ENCODE measurements at regions not wholly inside any gene's neighbourhood (a gene's known extent, or its start where the extent isn't known, plus 50 kb on each side); places are given as distances from the start of the nearest gene placed in this dataset.
A peak's percentile ranks its signal among the peaks of the same experiment; 100 is the strongest.

- H3K27me3 Mint-ChIP-seq (ENCODE audit: low read depth): no peaks in the 10 kb centered on the region
- DNase-seq (ENCODE audit: low read depth, low spot score): no peak
- H3K27ac Mint-ChIP-seq (ENCODE audit: unreplicated experiment): no peak overlapping the region
- H3K4me1 Mint-ChIP-seq: peaks cover 5% of the 10 kb centered on the region
- H3K36me3 Mint-ChIP-seq (ENCODE audit: low read depth): no peaks in the 10 kb centered on the region
- H3K4me3 Mint-ChIP-seq: no peak overlapping the region
- TF ChIP-seq CTCF (conservative IDR thresholded peaks at IDR 0.05): no peak
- no peaks in the 10 kb centered on the region for H3K9me3 Mint-ChIP-seq
These were observed 768.0 kb downstream of the STIM2 start for GRCh38 chr4:27628609-27629008.

- Mint-ChIP-seq H3K36me3 (ENCODE audit: low read depth) (no peaks in the 10 kb centered on the region), H3K27me3 (ENCODE audit: low read depth) (no peaks in the 10 kb centered on the region), H3K4me1 (peaks cover 5% of the 10 kb centered on the region), H3K4me3 (no peak overlapping the region), H3K9me3 (no peaks in the 10 kb centered on the region), H3K27ac (ENCODE audit: unreplicated experiment) (peak overlapping the region; percentile 38)
- TF ChIP-seq CTCF (conservative IDR thresholded peaks at IDR 0.05): no peak
- DNase-seq (ENCODE audit: low read depth, low spot score): no peak
These were observed 769.0 kb downstream of the STIM2 start for GRCh38 chr4:27629532-27630225.

- Mint-ChIP-seq H3K27me3 (ENCODE audit: low read depth) (no peaks in the 10 kb centered on the region), H3K36me3 (ENCODE audit: low read depth) (no peaks in the 10 kb centered on the region), H3K9me3 (no peaks in the 10 kb centered on the region), H3K4me1 (no peaks in the 10 kb centered on the region), H3K27ac (ENCODE audit: unreplicated experiment) (no peak overlapping the region), H3K4me3 (no peak overlapping the region)
- TF ChIP-seq CTCF (conservative IDR thresholded peaks at IDR 0.05): no peak
- DNase-seq (ENCODE audit: low read depth, low spot score): no peak
These were observed 775.6 kb downstream of the STIM2 start for GRCh38 chr4:27635936-27636913.

GRCh38 chr4:27638163-27638915 lies 777.7 kb downstream of the STIM2 start:
- Mint-ChIP-seq H3K36me3 (ENCODE audit: low read depth) (no peaks in the 10 kb centered on the region), H3K27ac (ENCODE audit: unreplicated experiment) (no peak overlapping the region), H3K9me3 (no peaks in the 10 kb centered on the region), H3K27me3 (ENCODE audit: low read depth) (no peaks in the 10 kb centered on the region), H3K4me1 (no peaks in the 10 kb centered on the region), H3K4me3 (no peak overlapping the region)
- no peak for DNase-seq (ENCODE audit: low read depth, low spot score)
- no peak for TF ChIP-seq CTCF (conservative IDR thresholded peaks at IDR 0.05)

- Mint-ChIP-seq H3K36me3 (ENCODE audit: low read depth) (no peaks in the 10 kb centered on the region), H3K27ac (ENCODE audit: unreplicated experiment) (no peak overlapping the region), H3K9me3 (no peaks in the 10 kb centered on the region), H3K27me3 (ENCODE audit: low read depth) (no peaks in the 10 kb centered on the region), H3K4me3 (no peak overlapping the region), H3K4me1 (no peaks in the 10 kb centered on the region)
- DNase-seq (ENCODE audit: low read depth, low spot score): no peak
- no peak for TF ChIP-seq CTCF (conservative IDR thresholded peaks at IDR 0.05)
These were observed 782.5 kb downstream of the STIM2 start for GRCh38 chr4:27643101-27643500.

Data from neural crest cell (in vitro differentiated cells).